Transverse colon (tissue), 4 donors: ENCODE measurements at regions not wholly inside any gene's neighbourhood (a gene's known extent, or its start where the extent isn't known, plus 50 kb on each side); places are given as distances from the start of the nearest gene placed in this dataset.
"Not testable (repeated sequence)": the region's sequence is repeated elsewhere in the genome, so short reads cannot be mapped to it uniquely, and the experiment has no call there.

Experiments used
- DNase-seq: peaks from one replicate; pipeline ENCODE4 v3.0.0-alpha.2; 2019
- H3K27ac ChIP-seq, 4 donors: fragments of 200-600 bp; sonication (generic); 2 replicates each; pipeline ENCODE4 v1.5.1; 2016 to 2018; ENCODE audit warnings: inconsistent platforms in 4 of 4
- H3K27me3 ChIP-seq: fragments of 200-600 bp; sonication (generic); 2 replicates; pipeline ENCODE4 v1.5.1; 2017; ENCODE audit warnings: inconsistent platforms
- H3K36me3 ChIP-seq, 4 donors: fragments of 200-600 bp; sonication (generic); 2 replicates each; pipeline ENCODE4 v1.5.1; 2017 to 2019; ENCODE audit warnings: inconsistent platforms in 4 of 4
- H3K4me1 ChIP-seq, 4 donors: fragments of 200-600 bp; sonication (generic); 2 replicates each; pipeline ENCODE4 v1.5.1; 2017 to 2020; ENCODE audit warnings: inconsistent platforms in 4 of 4
- H3K4me3 ChIP-seq, 4 donors: fragments of 200-600 bp; sonication (generic); 1 replicate in 1 of 4; 2 replicates in 3 of 4; pipeline versions ENCODE4 v1.5.1 to v1.6.1; 2017 to 2019; ENCODE audit warnings: inconsistent platforms in 4 of 4
- H3K9me3 ChIP-seq, 2 donors: fragments of 200-600 bp; sonication (generic); 2 replicates each; pipeline ENCODE4 v1.5.1; 2017 to 2019; ENCODE audit warnings: inconsistent platforms in 2 of 2
- EP300 ChIP-seq: sonication (generic); formaldehyde crosslinking; IDR thresholded peaks from one replicate; pipeline ENCODE4 v1.6.1; 2017; ENCODE audit warnings: antibody characterized with exemption, low read depth
- POLR2A ChIP-seq: fragments of 450-650 bp; IDR thresholded peaks from one replicate; pipeline ENCODE4 v1.6.1; 2016; ENCODE audit warnings: antibody characterized with exemption, mild to moderate bottlenecking, moderate library complexity
- POLR2AphosphoS5 ChIP-seq, 3 donors: sonication (generic); formaldehyde crosslinking; IDR thresholded peaks; one replicate each; pipeline ENCODE4 v1.6.1; 2016; ENCODE audit warnings: antibody characterized with exemption in 3 of 3
- WGBS, 2 donors: methylation state at CpG; one replicate each; pipeline ENCODE4 v1.1.5; 2018; ENCODE audit warnings: low coverage in 1 of 2; 5-methylcytosine and 5-hydroxymethylcytosine counted together
- in situ Hi-C, 4 donors: fragments of 200-750 bp; cut with MboI; loops; one replicate each; pipeline versions ENCODE4 v1.15.0 to v1.15.1; 2017; ENCODE audit warnings: low sequenced_read_pairs in 3 of 4, low pct_ligation_motif_present in 1 of 4, low pct_unique_long_range_greater_than_20kb in 1 of 4
- intact Hi-C: fragments of 100-400 bp; cut with DNase I; formaldehyde crosslinking; loops from one replicate; pipeline ENCODE4 v1.15.1; 2023; ENCODE audit warnings: low total_unique reads
- TF ChIP-seq, protein P1 (sequence below), 5 experiments: fragments of 200-600 bp in 3 of 5; fragments of 450-650 bp in 2 of 5; sonication (generic) in 3 of 5; IDR thresholded peaks; 1 replicate in 2 of 5; 2 replicates in 3 of 5; pipeline ENCODE4 v1.5.1; 2016 to 2017; ENCODE audit warnings: antibody characterized with exemption in 5 of 5, inconsistent platforms in 3 of 5, mild to moderate bottlenecking in 2 of 5, moderate library complexity in 1 of 5

DNA sequence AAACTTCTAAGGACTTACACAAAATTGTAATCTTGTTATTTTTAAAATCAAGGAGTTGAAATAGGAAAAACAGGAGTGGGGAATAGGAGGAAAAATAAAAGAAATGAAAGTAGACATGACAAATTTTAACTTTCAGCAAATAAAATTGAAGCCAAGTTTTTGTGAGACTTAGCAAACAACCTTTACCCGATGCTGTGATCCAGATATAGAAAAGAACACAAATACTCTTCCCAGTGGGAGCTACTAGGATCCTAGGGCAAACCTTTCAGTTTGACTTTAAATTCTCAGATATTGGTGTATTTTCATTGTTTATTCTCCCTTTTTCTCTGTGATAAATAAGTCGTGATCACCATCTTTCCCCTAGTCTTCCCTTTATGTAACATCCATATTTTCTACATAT is 968.7 kb upstream of the CITED2 start:
- 70 to 74% methylated on average over 2 of the region's 2 CpGs for WGBS, 2 donors
- Histone ChIP-seq H3K27me3 (no peaks in the 10 kb centered on the region), H3K4me1 (peaks cover 0 to 4% (median 0%) of the 10 kb centered on the region in 4 donors), H3K27ac (no peak overlapping the region), H3K9me3 (no peaks in the 10 kb centered on the region), H3K36me3 (no peaks in the 10 kb centered on the region), H3K4me3 (no peak overlapping the region)
- in situ Hi-C loops: no loop called here
- TF ChIP-seq POLR2A (no peak), EP300 (no peak), POLR2AphosphoS5 (IDR thresholded peaks at IDR 0.05) (no peak)
- TF ChIP-seq, protein P1, sequence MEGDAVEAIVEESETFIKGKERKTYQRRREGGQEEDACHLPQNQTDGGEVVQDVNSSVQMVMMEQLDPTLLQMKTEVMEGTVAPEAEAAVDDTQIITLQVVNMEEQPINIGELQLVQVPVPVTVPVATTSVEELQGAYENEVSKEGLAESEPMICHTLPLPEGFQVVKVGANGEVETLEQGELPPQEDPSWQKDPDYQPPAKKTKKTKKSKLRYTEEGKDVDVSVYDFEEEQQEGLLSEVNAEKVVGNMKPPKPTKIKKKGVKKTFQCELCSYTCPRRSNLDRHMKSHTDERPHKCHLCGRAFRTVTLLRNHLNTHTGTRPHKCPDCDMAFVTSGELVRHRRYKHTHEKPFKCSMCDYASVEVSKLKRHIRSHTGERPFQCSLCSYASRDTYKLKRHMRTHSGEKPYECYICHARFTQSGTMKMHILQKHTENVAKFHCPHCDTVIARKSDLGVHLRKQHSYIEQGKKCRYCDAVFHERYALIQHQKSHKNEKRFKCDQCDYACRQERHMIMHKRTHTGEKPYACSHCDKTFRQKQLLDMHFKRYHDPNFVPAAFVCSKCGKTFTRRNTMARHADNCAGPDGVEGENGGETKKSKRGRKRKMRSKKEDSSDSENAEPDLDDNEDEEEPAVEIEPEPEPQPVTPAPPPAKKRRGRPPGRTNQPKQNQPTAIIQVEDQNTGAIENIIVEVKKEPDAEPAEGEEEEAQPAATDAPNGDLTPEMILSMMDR (IDR thresholded peaks at IDR 0.05): no peak
- no peak for DNase-seq
- intact Hi-C loops: no loop called here

DNA sequence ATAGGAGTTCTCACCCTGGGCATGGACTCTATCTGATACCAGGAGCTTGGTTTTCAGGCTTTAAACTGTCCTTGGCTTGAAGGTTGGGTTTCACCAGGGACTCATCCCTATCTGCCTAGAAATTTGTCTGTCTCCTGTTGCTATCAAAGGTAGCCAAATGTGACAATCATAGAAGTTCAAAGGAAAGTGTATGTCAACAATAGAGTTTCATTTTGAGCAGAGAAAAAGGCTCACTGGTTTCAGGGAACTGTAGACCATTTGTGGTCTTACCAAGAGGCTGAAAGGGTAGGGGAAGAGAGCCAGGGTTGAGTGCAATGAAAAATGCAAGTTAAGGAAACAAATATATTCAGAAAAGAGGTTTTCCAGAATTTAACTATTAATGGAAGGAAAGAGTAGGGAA is 966.8 kb upstream of the CITED2 start:
- H3K9me3 ChIP-seq: no peaks in the 10 kb centered on the region
- H3K4me1 ChIP-seq: peaks cover 0 to 4% (median 0%) of the 10 kb centered on the region in 4 donors
- no peak overlapping the region for H3K4me3 ChIP-seq
- no peak for DNase-seq
- in situ Hi-C loops (no loop called here), intact Hi-C loops (no loop called here)
- H3K36me3 ChIP-seq: no peaks in the 10 kb centered on the region
- H3K27ac ChIP-seq: no peak overlapping the region
- no peaks in the 10 kb centered on the region for H3K27me3 ChIP-seq
- no peak for TF ChIP-seq EP300
- no peak for TF ChIP-seq POLR2A
- no peak for TF ChIP-seq POLR2AphosphoS5 (IDR thresholded peaks at IDR 0.05)
- TF ChIP-seq, protein P1 (IDR thresholded peaks at IDR 0.05): no peak

DNA sequence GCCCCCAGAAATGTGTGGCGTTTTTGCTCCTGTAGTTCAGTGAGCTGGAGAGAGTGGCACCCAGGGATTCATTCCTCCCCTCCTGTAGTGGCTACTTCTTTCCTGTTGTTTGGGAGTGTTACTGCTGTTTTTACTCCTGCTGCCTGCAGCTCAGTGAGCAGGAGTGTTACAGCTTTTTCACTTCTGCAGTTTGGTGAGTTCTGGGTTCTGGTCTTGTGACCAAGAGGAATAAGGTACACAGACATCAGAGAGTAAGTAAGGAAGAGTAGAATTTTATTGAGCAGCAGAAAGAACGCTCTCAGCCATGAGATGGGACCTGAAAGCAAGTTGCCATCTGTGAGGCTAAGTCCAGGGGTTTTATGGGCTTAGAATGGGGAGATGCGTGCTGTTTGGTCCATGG is 966.3 kb upstream of the CITED2 start:
- Histone ChIP-seq H3K27ac (no peak overlapping the region), H3K36me3 (no peaks in the 10 kb centered on the region), H3K4me3 (no peak overlapping the region), H3K27me3 (no peaks in the 10 kb centered on the region), H3K4me1 (peaks cover 0 to 4% (median 0%) of the 10 kb centered on the region in 4 donors), H3K9me3 (no peaks in the 10 kb centered on the region)
- 78 to 90% methylated on average over 2 to 3 of the region's 3 CpGs for WGBS, 2 donors
- no peak for TF ChIP-seq EP300
- TF ChIP-seq, protein P1 (IDR thresholded peaks at IDR 0.05): no peak
- no peak for TF ChIP-seq POLR2AphosphoS5 (IDR thresholded peaks at IDR 0.05)
- TF ChIP-seq POLR2A: no peak
- intact Hi-C loops (no loop called here), in situ Hi-C loops (no loop called here)
- DNase-seq: no peak

DNA sequence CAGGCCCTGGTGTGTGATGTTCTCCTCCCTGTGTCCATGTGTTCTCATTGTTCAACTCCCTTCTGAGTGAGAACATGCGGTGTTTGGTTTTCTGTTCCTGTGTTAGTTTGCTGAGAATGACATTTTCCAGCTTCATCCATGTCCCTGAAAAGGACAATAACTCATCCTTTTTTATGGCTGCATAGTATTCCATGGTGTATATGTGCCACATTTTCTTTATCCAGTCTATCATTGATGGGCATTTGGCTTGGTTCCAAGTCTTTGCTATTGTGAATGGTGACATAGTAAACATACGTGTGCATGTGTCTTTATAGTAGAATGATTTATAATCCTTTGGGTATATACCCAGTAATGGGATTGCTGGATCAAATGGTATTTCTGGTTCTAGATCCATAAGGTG is 964.6 kb upstream of the CITED2 start:
- DNase-seq, in situ Hi-C loops, H3K27ac ChIP-seq, H3K4me1 ChIP-seq, H3K4me3 ChIP-seq, H3K9me3 ChIP-seq, H3K27me3 ChIP-seq, H3K36me3 ChIP-seq, intact Hi-C loops: not testable (repeated sequence)
- WGBS, 2 donors: 84 to 92% methylated on average over 2 of the region's 2 CpGs

DNA sequence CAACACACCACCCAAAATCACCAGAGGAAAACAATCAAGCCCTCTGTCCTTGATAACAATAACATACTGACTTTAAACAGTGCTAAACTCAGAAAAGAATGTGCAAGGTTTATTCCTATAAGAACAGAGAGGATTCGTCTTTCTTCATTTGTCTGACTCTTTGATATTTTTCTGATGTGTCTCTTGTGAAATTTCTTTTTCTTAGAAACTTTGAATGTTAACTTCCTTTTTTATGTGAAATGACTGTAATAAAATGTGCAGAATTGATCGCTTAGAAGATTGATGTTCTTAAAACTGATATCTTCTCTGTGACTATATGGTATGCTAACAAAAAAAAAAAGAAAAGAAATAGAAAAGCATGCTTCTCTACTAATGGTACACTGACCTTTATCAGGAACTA is 947.4 kb upstream of the CITED2 start:
- intact Hi-C loops (no loop called here), in situ Hi-C loops (no loop called here)
- DNase-seq: no peak
- Histone ChIP-seq H3K27ac (no peak overlapping the region), H3K4me1 (peaks cover 0 to 14% (median 4%) of the 10 kb centered on the region in 4 donors), H3K4me3 (no peak overlapping the region), H3K27me3 (no peaks in the 10 kb centered on the region), H3K36me3 (no peaks in the 10 kb centered on the region), H3K9me3 (peaks cover 0 to 9% of the 10 kb centered on the region in 2 donors)
- WGBS, 2 donors: 47 to 57% methylated on average over 2 of the region's 2 CpGs
- no peak for TF ChIP-seq POLR2A
- no peak for TF ChIP-seq EP300
- TF ChIP-seq, protein P1 (IDR thresholded peaks at IDR 0.05): no peak
- TF ChIP-seq POLR2AphosphoS5 (IDR thresholded peaks at IDR 0.05): no peak
